Activated naive CD8-positive, alpha-beta T cell treated with anti-CD3 and anti-CD28 coated beads for 36 hours (primary cell): ENCODE measurements at regions not wholly inside any gene's neighbourhood (a gene's known extent, or its start where the extent isn't known, plus 50 kb on each side); places are given as distances from the start of the nearest gene placed in this dataset.

Experiments
- DNase-seq: peaks from one replicate; pipeline ENCODE4 v3.0.0; 2021
- H3K27ac Mint-ChIP-seq: one replicate; pipeline ENCODE4 v1.8.0; 2022; ENCODE audit warnings: mild to moderate bottlenecking, moderate library complexity, mixed read lengths
- H3K27me3 Mint-ChIP-seq: one replicate; pipeline ENCODE4 v1.8.0; 2022; ENCODE audit warnings: mild to moderate bottlenecking, mixed read lengths
- H3K36me3 Mint-ChIP-seq: one replicate; pipeline ENCODE4 v1.8.0; 2021; ENCODE audit warnings: mild to moderate bottlenecking, mixed read lengths
- H3K4me1 Mint-ChIP-seq: one replicate; pipeline ENCODE4 v1.8.0; 2021; ENCODE audit warnings: mixed read lengths
- H3K4me3 Mint-ChIP-seq: one replicate; pipeline ENCODE4 v1.8.0; 2022; ENCODE audit warnings: mild to moderate bottlenecking, moderate library complexity, mixed read lengths
- H3K9me3 Mint-ChIP-seq: one replicate; pipeline ENCODE4 v1.8.0; 2022; ENCODE audit warnings: mixed read lengths

- Mint-ChIP-seq H3K27me3 (peaks cover 30% of the 10 kb centered on the region), H3K4me3 (no peak overlapping the region), H3K36me3 (no peaks in the 10 kb centered on the region), H3K9me3 (no peaks in the 10 kb centered on the region), H3K4me1 (peaks cover 2% of the 10 kb centered on the region), H3K27ac (no peak overlapping the region)
- DNase-seq: no peak
Observed at GRCh38 chr3:66803206-66803605, 194.9 kb upstream of the KBTBD8 start.

GRCh38 chr3:66803721-66804695 is 194.1 kb upstream of the KBTBD8 start:
- Mint-ChIP-seq H3K9me3 (no peaks in the 10 kb centered on the region), H3K36me3 (no peaks in the 10 kb centered on the region), H3K4me3 (no peak overlapping the region), H3K4me1 (peaks cover 2% of the 10 kb centered on the region), H3K27ac (no peak overlapping the region), H3K27me3 (peaks cover 24% of the 10 kb centered on the region)
- no peak for DNase-seq

- peaks cover 3% of the 10 kb centered on the region for H3K27me3 Mint-ChIP-seq
- H3K4me1 Mint-ChIP-seq: peaks cover 2% of the 10 kb centered on the region
- no peak for DNase-seq
Observed at GRCh38 chr3:66808891-66809594, 189.1 kb upstream of the KBTBD8 start.

GRCh38 chr3:66809595-66809958 is 188.5 kb upstream of the KBTBD8 start:
- Mint-ChIP-seq H3K4me1 (no peaks in the 10 kb centered on the region), H3K27me3 (no peaks in the 10 kb centered on the region), H3K27ac (no peak overlapping the region), H3K4me3 (no peak overlapping the region), H3K36me3 (no peaks in the 10 kb centered on the region), H3K9me3 (no peaks in the 10 kb centered on the region)
- DNase-seq: no peak

More at GRCh38 chr3:66808891-66809594, 189.1 kb upstream of the KBTBD8 start:
- Mint-ChIP-seq H3K27ac (no peak overlapping the region), H3K9me3 (no peaks in the 10 kb centered on the region), H3K36me3 (no peaks in the 10 kb centered on the region), H3K4me3 (no peak overlapping the region)

GRCh38 chr3:66812136-66812535 is 186.0 kb upstream of the KBTBD8 start:
- no peaks in the 10 kb centered on the region for H3K4me1 Mint-ChIP-seq
- H3K27me3 Mint-ChIP-seq: peaks cover 5% of the 10 kb centered on the region
- H3K36me3 Mint-ChIP-seq: no peaks in the 10 kb centered on the region
- DNase-seq: no peak
- no peaks in the 10 kb centered on the region for H3K9me3 Mint-ChIP-seq
- H3K27ac Mint-ChIP-seq: no peak overlapping the region
- no peak overlapping the region for H3K4me3 Mint-ChIP-seq

- peaks cover 8% of the 10 kb centered on the region for H3K27me3 Mint-ChIP-seq
- H3K9me3 Mint-ChIP-seq: no peaks in the 10 kb centered on the region
- no peaks in the 10 kb centered on the region for H3K36me3 Mint-ChIP-seq
- H3K4me1 Mint-ChIP-seq: no peaks in the 10 kb centered on the region
- no peak overlapping the region for H3K27ac Mint-ChIP-seq
- no peak for DNase-seq
- no peak overlapping the region for H3K4me3 Mint-ChIP-seq
Observed at GRCh38 chr3:66812741-66813140, 185.4 kb upstream of the KBTBD8 start.

- peaks cover 8% of the 10 kb centered on the region for H3K27me3 Mint-ChIP-seq
- no peak overlapping the region for H3K4me3 Mint-ChIP-seq
- no peak overlapping the region for H3K27ac Mint-ChIP-seq
- H3K9me3 Mint-ChIP-seq: no peaks in the 10 kb centered on the region
- DNase-seq: no peak
- H3K4me1 Mint-ChIP-seq: no peaks in the 10 kb centered on the region
- no peaks in the 10 kb centered on the region for H3K36me3 Mint-ChIP-seq
Observed at GRCh38 chr3:66816090-66816761, 181.9 kb upstream of the KBTBD8 start.

- Mint-ChIP-seq H3K4me1 (no peaks in the 10 kb centered on the region), H3K4me3 (no peak overlapping the region), H3K27me3 (peaks cover 8% of the 10 kb centered on the region), H3K27ac (no peak overlapping the region), H3K36me3 (no peaks in the 10 kb centered on the region), H3K9me3 (no peaks in the 10 kb centered on the region)
- DNase-seq: no peak
Observed at GRCh38 chr3:66817951-66818557, 180.1 kb upstream of the KBTBD8 start.

GRCh38 chr3:66819993-66820501 is 178.1 kb upstream of the KBTBD8 start:
- Mint-ChIP-seq H3K36me3 (no peaks in the 10 kb centered on the region), H3K27ac (no peak overlapping the region), H3K9me3 (no peaks in the 10 kb centered on the region), H3K27me3 (peaks cover 8% of the 10 kb centered on the region), H3K4me1 (no peaks in the 10 kb centered on the region), H3K4me3 (no peak overlapping the region)
- DNase-seq: no peak

- Mint-ChIP-seq H3K4me1 (no peaks in the 10 kb centered on the region), H3K27me3 (peaks cover under 1% of the 10 kb centered on the region), H3K36me3 (no peaks in the 10 kb centered on the region), H3K4me3 (no peak overlapping the region), H3K27ac (no peak overlapping the region), H3K9me3 (no peaks in the 10 kb centered on the region)
- peak; percentile 45 for DNase-seq
Observed at GRCh38 chr3:66822186-66823008, 175.7 kb upstream of the KBTBD8 start.

- H3K27me3 Mint-ChIP-seq: no peaks in the 10 kb centered on the region
- no peak for DNase-seq
- H3K36me3 Mint-ChIP-seq: no peaks in the 10 kb centered on the region
- H3K4me3 Mint-ChIP-seq: no peak overlapping the region
- H3K27ac Mint-ChIP-seq: no peak overlapping the region
- H3K4me1 Mint-ChIP-seq: no peaks in the 10 kb centered on the region
- no peaks in the 10 kb centered on the region for H3K9me3 Mint-ChIP-seq
Observed at GRCh38 chr3:66823009-66823397, 175.1 kb upstream of the KBTBD8 start.

- Mint-ChIP-seq H3K27me3 (no peaks in the 10 kb centered on the region), H3K4me1 (no peaks in the 10 kb centered on the region), H3K9me3 (no peaks in the 10 kb centered on the region), H3K4me3 (no peak overlapping the region), H3K27ac (no peak overlapping the region), H3K36me3 (no peaks in the 10 kb centered on the region)
- DNase-seq: no peak
Observed at GRCh38 chr3:66823532-66823931, 174.6 kb upstream of the KBTBD8 start.

- H3K27ac Mint-ChIP-seq: no peak overlapping the region
- DNase-seq: no peak
- no peaks in the 10 kb centered on the region for H3K4me1 Mint-ChIP-seq
- no peaks in the 10 kb centered on the region for H3K9me3 Mint-ChIP-seq
- H3K4me3 Mint-ChIP-seq: no peak overlapping the region
- no peaks in the 10 kb centered on the region for H3K27me3 Mint-ChIP-seq
- H3K36me3 Mint-ChIP-seq: no peaks in the 10 kb centered on the region
Observed at GRCh38 chr3:66825375-66825774, 172.7 kb upstream of the KBTBD8 start.

- Mint-ChIP-seq H3K9me3 (no peaks in the 10 kb centered on the region), H3K4me3 (no peak overlapping the region), H3K27me3 (no peaks in the 10 kb centered on the region), H3K27ac (no peak overlapping the region), H3K4me1 (no peaks in the 10 kb centered on the region), H3K36me3 (no peaks in the 10 kb centered on the region)
- no peak for DNase-seq
Observed at GRCh38 chr3:66827726-66828125, 170.4 kb upstream of the KBTBD8 start.
